Retinal pigment epithelial cell (primary cell): ENCODE measurements at regions not wholly inside any gene's neighbourhood (a gene's known extent, or its start where the extent isn't known, plus 50 kb on each side); places are given as distances from the start of the nearest gene placed in this dataset.

Experiments used
- DNase-seq: peaks from one replicate; pipeline ENCODE4 v3.0.0-alpha.2; 2010; ENCODE audit warnings: low read depth
- H3K4me3 ChIP-seq: 2 replicates; pipeline ENCODE4 v1.5.1; 2011; ENCODE audit warnings: mild to moderate bottlenecking, low read length, control low read depth, moderate library complexity
- CTCF ChIP-seq: conservative IDR thresholded peaks from 2 replicates; pipeline ENCODE4 v1.5.1; 2011; ENCODE audit warnings: low read depth, low read length, control low read depth, inconsistent platforms

GRCh38 chr4:117357437-117357836 lies 272.1 kb upstream of the TRAM1L1 start:
- DNase-seq: no peak
- TF ChIP-seq CTCF: no peak
- no peak overlapping the region for H3K4me3 ChIP-seq

GRCh38 chr4:117357866-117358265 lies 272.5 kb upstream of the TRAM1L1 start:
- no peak for TF ChIP-seq CTCF
- H3K4me3 ChIP-seq: no peak overlapping the region
- DNase-seq: no peak

- TF ChIP-seq CTCF: no peak
- no peak for DNase-seq
- H3K4me3 ChIP-seq: no peak overlapping the region
Observed at GRCh38 chr4:117370944-117371668, 285.7 kb upstream of the TRAM1L1 start.

DNA sequence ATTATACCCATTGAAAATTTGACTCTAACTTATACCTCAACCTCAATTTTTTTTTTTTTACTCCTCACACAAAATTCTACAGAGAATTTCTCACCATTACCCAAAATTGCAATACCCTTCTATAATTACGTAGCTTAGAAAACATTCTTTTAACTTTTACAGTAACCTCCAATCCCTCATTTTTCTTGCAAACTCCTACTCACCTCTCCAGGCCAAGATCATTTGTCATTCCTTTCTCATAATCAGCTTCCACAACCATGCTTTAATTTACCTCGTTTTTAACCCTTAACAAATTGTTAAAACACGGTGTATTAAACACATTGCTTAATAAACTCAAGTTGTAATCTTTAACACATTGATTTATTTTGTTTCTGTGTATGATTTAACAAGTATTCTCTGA lies 289.7 kb upstream of the TRAM1L1 start:
- H3K4me3 ChIP-seq: no peak overlapping the region
- TF ChIP-seq CTCF: no peak
- no peak for DNase-seq

GRCh38 chr4:117376692-117377091 lies 291.3 kb upstream of the TRAM1L1 start:
- no peak overlapping the region for H3K4me3 ChIP-seq
- DNase-seq: no peak
- TF ChIP-seq CTCF: no peak

DNA sequence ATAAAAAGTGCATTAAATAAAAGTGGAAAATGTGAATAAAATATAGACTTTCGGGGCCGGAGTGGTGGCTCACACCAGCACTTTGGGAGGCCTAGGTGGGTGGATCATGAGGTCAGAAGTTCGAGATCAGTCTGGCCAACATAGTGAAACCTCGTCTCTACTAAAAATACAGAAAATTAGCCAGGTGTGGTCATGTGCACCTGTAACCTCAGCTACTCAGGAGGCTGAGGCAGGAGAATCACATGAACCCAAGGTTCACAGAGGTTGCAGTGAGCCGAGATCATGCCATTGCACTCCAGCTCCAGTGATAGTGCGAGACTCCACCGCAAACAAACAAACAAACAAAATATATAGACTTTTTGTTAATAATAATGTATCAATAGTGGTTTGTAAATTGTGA lies 293.6 kb upstream of the TRAM1L1 start:
- H3K4me3 ChIP-seq: no peak overlapping the region
- TF ChIP-seq CTCF: no peak

GRCh38 chr4:117383468-117383867 lies 298.1 kb upstream of the TRAM1L1 start:
- no peak for DNase-seq
- H3K4me3 ChIP-seq: no peak overlapping the region
- no peak for TF ChIP-seq CTCF

More for the DNA sequence above, 293.6 kb upstream of the TRAM1L1 start:
- no peak for DNase-seq
